PC-9 (cell line): ENCODE measurements at regions not wholly inside any gene's neighbourhood (a gene's known extent, or its start where the extent isn't known, plus 50 kb on each side); places are given as distances from the start of the nearest gene placed in this dataset.

Experiments
- EZH2 ChIP-seq: fragments of 200-600 bp; sonication (generic); IDR thresholded peaks from 2 replicates; pipeline ENCODE4 v1.8.0; 2017; ENCODE audit warnings: antibody characterized with exemption, low read depth
- TF ChIP-seq, protein P1 (sequence below): fragments of 200-600 bp; sonication (generic); conservative IDR thresholded peaks from 2 replicates; pipeline ENCODE4 v1.6.1; 2017; ENCODE audit warnings: mixed run types, antibody characterized with exemption, mild to moderate bottlenecking, moderate library complexity

DNA sequence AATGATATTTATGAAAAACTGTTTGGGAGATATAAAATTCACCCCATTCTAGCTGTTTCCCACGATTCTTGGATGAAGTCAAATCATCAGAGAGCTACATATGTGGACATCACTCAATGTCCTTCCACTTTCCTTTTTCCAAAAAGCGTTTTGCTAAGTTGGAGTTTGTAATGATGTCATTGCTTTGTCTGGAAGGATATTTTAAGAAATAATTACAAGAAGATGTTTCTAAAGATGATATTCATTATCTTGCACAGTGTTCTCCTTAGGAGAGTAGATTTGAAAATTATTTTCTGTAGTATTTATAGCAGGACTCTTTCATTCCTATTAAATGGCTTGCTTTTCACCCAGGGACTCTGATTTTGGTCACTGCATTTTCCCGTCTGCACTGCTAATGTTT lies 851.2 kb downstream of the EFNB2 start:
- TF ChIP-seq, protein P1, sequence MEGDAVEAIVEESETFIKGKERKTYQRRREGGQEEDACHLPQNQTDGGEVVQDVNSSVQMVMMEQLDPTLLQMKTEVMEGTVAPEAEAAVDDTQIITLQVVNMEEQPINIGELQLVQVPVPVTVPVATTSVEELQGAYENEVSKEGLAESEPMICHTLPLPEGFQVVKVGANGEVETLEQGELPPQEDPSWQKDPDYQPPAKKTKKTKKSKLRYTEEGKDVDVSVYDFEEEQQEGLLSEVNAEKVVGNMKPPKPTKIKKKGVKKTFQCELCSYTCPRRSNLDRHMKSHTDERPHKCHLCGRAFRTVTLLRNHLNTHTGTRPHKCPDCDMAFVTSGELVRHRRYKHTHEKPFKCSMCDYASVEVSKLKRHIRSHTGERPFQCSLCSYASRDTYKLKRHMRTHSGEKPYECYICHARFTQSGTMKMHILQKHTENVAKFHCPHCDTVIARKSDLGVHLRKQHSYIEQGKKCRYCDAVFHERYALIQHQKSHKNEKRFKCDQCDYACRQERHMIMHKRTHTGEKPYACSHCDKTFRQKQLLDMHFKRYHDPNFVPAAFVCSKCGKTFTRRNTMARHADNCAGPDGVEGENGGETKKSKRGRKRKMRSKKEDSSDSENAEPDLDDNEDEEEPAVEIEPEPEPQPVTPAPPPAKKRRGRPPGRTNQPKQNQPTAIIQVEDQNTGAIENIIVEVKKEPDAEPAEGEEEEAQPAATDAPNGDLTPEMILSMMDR, result no peak
- TF ChIP-seq EZH2, result no peak
